Smooth muscle cell (in vitro differentiated cells): ENCODE measurements at regions not wholly inside any gene's neighbourhood (a gene's known extent, or its start where the extent isn't known, plus 50 kb on each side); places are given as distances from the start of the nearest gene placed in this dataset.

ENCODE experiments used
- DNase-seq: peaks from one replicate; lab custom pipeline; 2025; ENCODE audit not compliant: unreplicated experiment; lab: John Stamatoyannopoulos, UW
- H2AFZ ChIP-seq: fragments of 200-600 bp; sonication (generic); 2 replicates; pipeline ENCODE4 v1.6.0; 2016; ENCODE audit warnings: antibody characterized with exemption, low read depth, mild to moderate bottlenecking
- H3F3A ChIP-seq: fragments of 200-600 bp; sonication (generic); 2 replicates; pipeline ENCODE4 v1.6.0; 2017; ENCODE audit warnings: antibody characterized with exemption, low read depth
- H3K27ac ChIP-seq: fragments of 200-600 bp; sonication (generic); 2 replicates; pipeline ENCODE4 v1.5.1; 2016; ENCODE audit warnings: low read depth, mild to moderate bottlenecking
- H3K27me3 ChIP-seq: fragments of 200-600 bp; sonication (generic); 2 replicates; pipeline ENCODE4 v1.6.1; 2016; ENCODE audit warnings: low read depth, mild to moderate bottlenecking
- H3K36me3 ChIP-seq: fragments of 200-600 bp; sonication (generic); 2 replicates; pipeline ENCODE4 v1.5.1; 2016; ENCODE audit warnings: low read depth
- H3K4me1 ChIP-seq: fragments of 200-600 bp; sonication (generic); 2 replicates; pipeline ENCODE4 v1.5.1; 2016; ENCODE audit warnings: low read depth
- H3K4me2 ChIP-seq: fragments of 200-600 bp; sonication (generic); 2 replicates; pipeline ENCODE4 v1.6.0; 2016; ENCODE audit warnings: mild to moderate bottlenecking
- H3K4me3 ChIP-seq: fragments of 200-600 bp; sonication (generic); 2 replicates; pipeline ENCODE4 v1.5.1; 2016; ENCODE audit warnings: mild to moderate bottlenecking
- H3K79me2 ChIP-seq: fragments of 200-600 bp; sonication (generic); 2 replicates; pipeline ENCODE4 v1.6.0; 2016; ENCODE audit warnings: low read depth, mild to moderate bottlenecking
- H3K9ac ChIP-seq: fragments of 200-600 bp; sonication (generic); 2 replicates; pipeline ENCODE4 v1.6.0; 2016; ENCODE audit warnings: low read depth
- H3K9me3 ChIP-seq: fragments of 200-600 bp; sonication (generic); replicated peaks from 2 replicates; pipeline ENCODE4 v1.5.1; 2016; ENCODE audit warnings: low read depth
- H4K20me1 ChIP-seq: fragments of 200-600 bp; sonication (generic); 2 replicates; pipeline ENCODE4 v1.6.0; 2016; ENCODE audit warnings: low read depth
- whole genome bisulfite sequencing: methylation state at CpG from one replicate; pipeline ENCODE4 v1.1.7; 2016; ENCODE audit warnings: low lambda C conversion rate; 5-methylcytosine and 5-hydroxymethylcytosine counted together
- TF ChIP-seq, protein P1 (sequence below): fragments of 200-600 bp; sonication (generic); IDR thresholded peaks from 2 replicates; pipeline ENCODE4 v1.5.1; 2017; ENCODE audit warnings: borderline replicate concordance, mild to moderate bottlenecking, antibody characterized with exemption; ENCODE audit not compliant: insufficient read depth, poor library complexity, severe bottlenecking

- Histone ChIP-seq H4K20me1 (no peaks in the 10 kb centered on the region), H3K4me1 (no peaks in the 10 kb centered on the region), H3K4me3 (no peak overlapping the region), H3K4me2 (no peak overlapping the region), H3K9me3 (no peaks in the 10 kb centered on the region), H3K27ac (no peak overlapping the region), H3K27me3 (no peaks in the 10 kb centered on the region), H3K36me3 (no peaks in the 10 kb centered on the region), H3K9ac (no peak overlapping the region), H3F3A (no peaks in the 10 kb centered on the region), H2AFZ (no peak overlapping the region), H3K79me2 (no peaks in the 10 kb centered on the region)
- TF ChIP-seq, protein P1, sequence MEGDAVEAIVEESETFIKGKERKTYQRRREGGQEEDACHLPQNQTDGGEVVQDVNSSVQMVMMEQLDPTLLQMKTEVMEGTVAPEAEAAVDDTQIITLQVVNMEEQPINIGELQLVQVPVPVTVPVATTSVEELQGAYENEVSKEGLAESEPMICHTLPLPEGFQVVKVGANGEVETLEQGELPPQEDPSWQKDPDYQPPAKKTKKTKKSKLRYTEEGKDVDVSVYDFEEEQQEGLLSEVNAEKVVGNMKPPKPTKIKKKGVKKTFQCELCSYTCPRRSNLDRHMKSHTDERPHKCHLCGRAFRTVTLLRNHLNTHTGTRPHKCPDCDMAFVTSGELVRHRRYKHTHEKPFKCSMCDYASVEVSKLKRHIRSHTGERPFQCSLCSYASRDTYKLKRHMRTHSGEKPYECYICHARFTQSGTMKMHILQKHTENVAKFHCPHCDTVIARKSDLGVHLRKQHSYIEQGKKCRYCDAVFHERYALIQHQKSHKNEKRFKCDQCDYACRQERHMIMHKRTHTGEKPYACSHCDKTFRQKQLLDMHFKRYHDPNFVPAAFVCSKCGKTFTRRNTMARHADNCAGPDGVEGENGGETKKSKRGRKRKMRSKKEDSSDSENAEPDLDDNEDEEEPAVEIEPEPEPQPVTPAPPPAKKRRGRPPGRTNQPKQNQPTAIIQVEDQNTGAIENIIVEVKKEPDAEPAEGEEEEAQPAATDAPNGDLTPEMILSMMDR: no peak
- DNase-seq: no peak
- WGBS: 38% methylated on average over 5 of the region's 5 CpGs
These were observed 351.5 kb downstream of the MED10 start for GRCh38 chr5:6026766-6027406.

DNA sequence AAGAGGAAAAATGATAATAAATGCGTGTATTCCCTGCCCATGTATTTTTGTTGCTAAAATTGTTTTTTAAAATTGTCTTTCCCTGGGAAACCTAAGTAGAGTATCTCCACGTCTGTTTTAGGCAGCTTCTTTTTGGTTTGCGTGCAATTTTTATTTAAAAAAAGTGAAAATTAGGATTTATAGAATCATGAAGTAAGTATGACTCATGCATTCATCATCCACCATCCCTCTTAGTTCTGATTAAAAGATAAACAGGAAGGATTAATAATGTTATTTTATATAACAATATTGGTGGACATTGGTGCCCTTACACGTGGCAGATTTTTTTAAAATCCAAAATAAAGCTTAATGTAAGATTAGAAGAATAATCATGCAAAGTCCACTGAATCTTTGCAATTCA, 358.7 kb downstream of the MED10 start:
- Histone ChIP-seq H3K79me2 (no peaks in the 10 kb centered on the region), H3K4me2 (no peak overlapping the region), H3K9ac (no peak overlapping the region), H3F3A (no peaks in the 10 kb centered on the region), H2AFZ (no peak overlapping the region), H3K27me3 (no peaks in the 10 kb centered on the region), H3K4me1 (no peaks in the 10 kb centered on the region), H3K27ac (no peak overlapping the region), H3K4me3 (no peak overlapping the region), H3K9me3 (no peaks in the 10 kb centered on the region), H4K20me1 (no peaks in the 10 kb centered on the region), H3K36me3 (no peaks in the 10 kb centered on the region)
- DNase-seq: no peak
- 62% methylated on average over 4 of the region's 4 CpGs for WGBS
- TF ChIP-seq, protein P1: no peak

- H2AFZ ChIP-seq: no peak overlapping the region
- H3K4me1 ChIP-seq: no peaks in the 10 kb centered on the region
- no peak overlapping the region for H3K9ac ChIP-seq
- H3K27me3 ChIP-seq: no peaks in the 10 kb centered on the region
- TF ChIP-seq, protein P1: no peak
- no peaks in the 10 kb centered on the region for H3K36me3 ChIP-seq
- no peak overlapping the region for H3K27ac ChIP-seq
- no peaks in the 10 kb centered on the region for H4K20me1 ChIP-seq
- DNase-seq: no peak
- H3K79me2 ChIP-seq: no peaks in the 10 kb centered on the region
- H3K4me2 ChIP-seq: no peak overlapping the region
- no peak overlapping the region for H3K4me3 ChIP-seq
- 73% methylated on average over 2 of the region's 2 CpGs for WGBS
- H3F3A ChIP-seq: no peaks in the 10 kb centered on the region
- no peaks in the 10 kb centered on the region for H3K9me3 ChIP-seq
These were observed 364.8 kb downstream of the MED10 start for GRCh38 chr5:6013506-6013905.

GRCh38 chr5:6011199-6011598, 367.1 kb downstream of the MED10 start:
- Histone ChIP-seq H3K79me2 (no peaks in the 10 kb centered on the region), H3F3A (no peaks in the 10 kb centered on the region), H3K9ac (no peak overlapping the region), H3K4me2 (no peak overlapping the region), H3K27ac (no peak overlapping the region), H3K27me3 (no peaks in the 10 kb centered on the region), H3K4me3 (no peak overlapping the region), H4K20me1 (no peaks in the 10 kb centered on the region), H3K4me1 (no peaks in the 10 kb centered on the region), H3K36me3 (no peaks in the 10 kb centered on the region), H2AFZ (no peak overlapping the region), H3K9me3 (no peaks in the 10 kb centered on the region)
- WGBS: 68% methylated on average over 1 of the region's 1 CpG
- no peak for DNase-seq
- TF ChIP-seq, protein P1: no peak
